Neural cell (in vitro differentiated cells): ENCODE measurements at regions not wholly inside any gene's neighbourhood (a gene's known extent, or its start where the extent isn't known, plus 50 kb on each side); places are given as distances from the start of the nearest gene placed in this dataset.

ENCODE experiments used
- H2AFZ ChIP-seq: fragments of 200-600, 300-800 bp; sonication (generic), shearing (Covaris generic); 2 replicates; pipeline ENCODE4 v1.6.0; 2014; ENCODE audit warnings: low read depth, mild to moderate bottlenecking, antibody characterized with exemption, low read length, moderate library complexity
- H3F3A ChIP-seq: fragments of 200-600 bp; shearing (Covaris generic); 2 replicates; pipeline ENCODE4 v1.6.1; 2016; ENCODE audit warnings: mild to moderate bottlenecking, moderate library complexity, mixed read lengths, antibody characterized with exemption, low read length; ENCODE audit not compliant: insufficient read depth, poor library complexity, severe bottlenecking
- H3K27ac ChIP-seq: fragments of 200-600, 300-800 bp; sonication (generic), shearing (Covaris generic); 2 replicates; pipeline ENCODE4 v1.5.1; 2014; ENCODE audit warnings: mild to moderate bottlenecking, low read length, moderate library complexity
- H3K27me3 ChIP-seq: fragments of 300-800, 200-600 bp; sonication (generic), shearing (Covaris generic); 2 replicates; pipeline ENCODE4 v1.6.0; 2014; ENCODE audit warnings: mild to moderate bottlenecking, low read depth, low read length, moderate library complexity; ENCODE audit not compliant: insufficient read depth
- H3K36me3 ChIP-seq: fragments of 300-800, 200-600 bp; sonication (generic), shearing (Covaris generic); 2 replicates; pipeline ENCODE4 v1.5.1; 2014; ENCODE audit warnings: mild to moderate bottlenecking, antibody characterized with exemption, low read length, moderate library complexity; ENCODE audit not compliant: insufficient read depth
- H3K4me2 ChIP-seq: fragments of 300-800, 200-600 bp; sonication (generic), shearing (Covaris generic); 2 replicates; pipeline ENCODE4 v1.6.0; 2014; ENCODE audit warnings: mild to moderate bottlenecking, low read length
- H3K4me3 ChIP-seq: fragments of 300-800, 200-600 bp; sonication (generic), shearing (Covaris generic); 2 replicates; pipeline ENCODE4 v1.5.1; 2014; ENCODE audit warnings: mild to moderate bottlenecking, low read length, moderate library complexity
- H3K79me2 ChIP-seq: fragments of 200-600 bp; shearing (Covaris generic); replicated peaks from 2 replicates; pipeline ENCODE4 v1.6.0; 2014; ENCODE audit warnings: mild to moderate bottlenecking, low read length, moderate library complexity; ENCODE audit not compliant: insufficient read depth
- H3K9ac ChIP-seq: fragments of 300-800, 200-600 bp; sonication (generic), shearing (Covaris generic); 2 replicates; pipeline ENCODE4 v1.6.1; 2016; ENCODE audit warnings: mild to moderate bottlenecking, low read length, mixed read lengths
- H3K9me2 ChIP-seq: fragments of 200-600 bp; shearing (Covaris generic); 2 replicates; pipeline ENCODE4 v1.6.1; 2016; ENCODE audit warnings: mild to moderate bottlenecking, low read length, mixed read lengths; ENCODE audit not compliant: insufficient read depth
- H3K9me3 ChIP-seq: fragments of 200-600, 300-800 bp; sonication (generic), shearing (Covaris generic); 2 replicates; pipeline ENCODE4 v1.6.1; 2016; ENCODE audit warnings: mild to moderate bottlenecking, mixed run types, low read length, moderate library complexity, mixed read lengths
- H4K20me1 ChIP-seq: fragments of 200-600 bp; shearing (Covaris generic); 2 replicates; pipeline ENCODE4 v1.6.1; 2016; ENCODE audit warnings: mild to moderate bottlenecking, mixed run types; ENCODE audit not compliant: insufficient read depth
- EP300 ChIP-seq: fragments of 450-650 bp; conservative IDR thresholded peaks from 2 replicates; pipeline ENCODE4 v1.6.1; 2014; ENCODE audit warnings: antibody characterized with exemption, mild to moderate bottlenecking, moderate library complexity; ENCODE audit not compliant: poor library complexity, severe bottlenecking
- EZH2 ChIP-seq: fragments of 200-600, 300-800 bp; shearing (Covaris generic), sonication (generic); IDR thresholded peaks from 2 replicates; pipeline ENCODE4 v1.6.1; 2014; ENCODE audit warnings: antibody characterized with exemption, low read length, borderline replicate concordance, mild to moderate bottlenecking; ENCODE audit not compliant: insufficient read depth, poor library complexity, severe bottlenecking
- MXI1 ChIP-seq: fragments of 450-650 bp; conservative IDR thresholded peaks from 2 replicates; pipeline ENCODE4 v1.6.1; 2014; ENCODE audit warnings: antibody characterized with exemption, mild to moderate bottlenecking; ENCODE audit not compliant: poor library complexity, severe bottlenecking
- POLR2AphosphoS5 ChIP-seq: IDR thresholded peaks from 2 replicates; pipeline ENCODE4 v1.6.1; 2012
- RAD21 ChIP-seq: fragments of 450-650 bp; conservative IDR thresholded peaks from 2 replicates; pipeline ENCODE4 v1.6.1; 2014; ENCODE audit warnings: antibody characterized with exemption, mild to moderate bottlenecking, moderate library complexity
- SMC3 ChIP-seq: fragments of 450-650 bp; conservative IDR thresholded peaks from 2 replicates; pipeline ENCODE4 v1.6.1; 2014; ENCODE audit warnings: antibody characterized with exemption, mild to moderate bottlenecking, moderate library complexity; ENCODE audit not compliant: poor library complexity
- TAF1 ChIP-seq: IDR thresholded peaks from 2 replicates; pipeline ENCODE4 v1.6.1; 2012; ENCODE audit warnings: low read depth
- TF ChIP-seq, protein P1 (sequence below): IDR thresholded peaks from 2 replicates; pipeline ENCODE4 v1.6.1; 2012; ENCODE audit warnings: borderline replicate concordance
- TF ChIP-seq, protein P2 (sequence below): fragments of 450-650 bp; IDR thresholded peaks from 2 replicates; pipeline ENCODE4 v1.5.1; 2014; ENCODE audit warnings: antibody characterized with exemption, mild to moderate bottlenecking, moderate library complexity; ENCODE audit not compliant: poor library complexity, severe bottlenecking

DNA sequence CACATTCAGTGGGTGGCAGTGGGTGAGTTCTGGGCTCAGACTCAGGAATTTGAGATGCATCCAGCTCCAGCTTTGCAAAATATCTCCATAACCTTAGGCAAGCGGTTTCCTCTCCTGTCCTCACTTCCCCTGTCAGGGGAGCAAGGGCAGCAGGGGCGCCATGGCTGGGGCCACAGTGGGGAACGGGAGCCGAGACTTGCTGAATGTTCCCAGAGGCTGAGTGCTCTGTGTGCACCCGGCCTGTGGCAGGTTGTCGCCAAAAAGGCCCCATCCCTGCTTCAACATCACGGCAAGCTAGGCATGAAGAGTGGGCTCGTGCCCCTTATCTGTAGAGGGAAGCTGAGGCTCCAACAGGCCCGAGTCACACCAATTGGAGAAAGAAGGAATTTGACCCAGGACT lies 268.8 kb downstream of the NSG2 start:
- no peaks in the 10 kb centered on the region for H3K36me3 ChIP-seq

DNA sequence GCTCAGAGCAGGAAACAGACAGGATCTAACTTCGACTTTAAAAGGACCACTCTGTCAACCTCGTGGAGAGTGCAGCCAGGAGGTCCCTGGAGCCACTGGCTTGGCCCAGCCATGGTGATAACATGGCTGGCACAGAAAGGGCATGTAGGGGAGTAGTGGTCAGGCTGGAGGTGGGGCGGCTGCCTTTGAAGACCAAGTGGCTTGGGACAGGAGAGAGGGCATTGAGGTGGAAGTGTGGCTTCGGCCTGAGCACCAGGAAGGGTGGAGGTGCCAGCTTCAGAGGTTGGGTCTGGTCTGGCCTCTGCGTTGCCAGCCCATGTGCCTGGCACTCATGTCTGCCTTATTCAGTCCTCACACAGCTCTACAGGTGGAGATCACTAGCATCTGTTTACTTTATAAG lies 270.0 kb downstream of the NSG2 start:
- TF ChIP-seq MXI1 (no peak), TAF1 (no peak), EZH2 (no peak), RAD21 (no peak), SMC3 (no peak), EP300 (no peak), POLR2AphosphoS5 (no peak)
- TF ChIP-seq, protein P1, sequence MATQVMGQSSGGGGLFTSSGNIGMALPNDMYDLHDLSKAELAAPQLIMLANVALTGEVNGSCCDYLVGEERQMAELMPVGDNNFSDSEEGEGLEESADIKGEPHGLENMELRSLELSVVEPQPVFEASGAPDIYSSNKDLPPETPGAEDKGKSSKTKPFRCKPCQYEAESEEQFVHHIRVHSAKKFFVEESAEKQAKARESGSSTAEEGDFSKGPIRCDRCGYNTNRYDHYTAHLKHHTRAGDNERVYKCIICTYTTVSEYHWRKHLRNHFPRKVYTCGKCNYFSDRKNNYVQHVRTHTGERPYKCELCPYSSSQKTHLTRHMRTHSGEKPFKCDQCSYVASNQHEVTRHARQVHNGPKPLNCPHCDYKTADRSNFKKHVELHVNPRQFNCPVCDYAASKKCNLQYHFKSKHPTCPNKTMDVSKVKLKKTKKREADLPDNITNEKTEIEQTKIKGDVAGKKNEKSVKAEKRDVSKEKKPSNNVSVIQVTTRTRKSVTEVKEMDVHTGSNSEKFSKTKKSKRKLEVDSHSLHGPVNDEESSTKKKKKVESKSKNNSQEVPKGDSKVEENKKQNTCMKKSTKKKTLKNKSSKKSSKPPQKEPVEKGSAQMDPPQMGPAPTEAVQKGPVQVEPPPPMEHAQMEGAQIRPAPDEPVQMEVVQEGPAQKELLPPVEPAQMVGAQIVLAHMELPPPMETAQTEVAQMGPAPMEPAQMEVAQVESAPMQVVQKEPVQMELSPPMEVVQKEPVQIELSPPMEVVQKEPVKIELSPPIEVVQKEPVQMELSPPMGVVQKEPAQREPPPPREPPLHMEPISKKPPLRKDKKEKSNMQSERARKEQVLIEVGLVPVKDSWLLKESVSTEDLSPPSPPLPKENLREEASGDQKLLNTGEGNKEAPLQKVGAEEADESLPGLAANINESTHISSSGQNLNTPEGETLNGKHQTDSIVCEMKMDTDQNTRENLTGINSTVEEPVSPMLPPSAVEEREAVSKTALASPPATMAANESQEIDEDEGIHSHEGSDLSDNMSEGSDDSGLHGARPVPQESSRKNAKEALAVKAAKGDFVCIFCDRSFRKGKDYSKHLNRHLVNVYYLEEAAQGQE: no peak
- TF ChIP-seq, protein P2, sequence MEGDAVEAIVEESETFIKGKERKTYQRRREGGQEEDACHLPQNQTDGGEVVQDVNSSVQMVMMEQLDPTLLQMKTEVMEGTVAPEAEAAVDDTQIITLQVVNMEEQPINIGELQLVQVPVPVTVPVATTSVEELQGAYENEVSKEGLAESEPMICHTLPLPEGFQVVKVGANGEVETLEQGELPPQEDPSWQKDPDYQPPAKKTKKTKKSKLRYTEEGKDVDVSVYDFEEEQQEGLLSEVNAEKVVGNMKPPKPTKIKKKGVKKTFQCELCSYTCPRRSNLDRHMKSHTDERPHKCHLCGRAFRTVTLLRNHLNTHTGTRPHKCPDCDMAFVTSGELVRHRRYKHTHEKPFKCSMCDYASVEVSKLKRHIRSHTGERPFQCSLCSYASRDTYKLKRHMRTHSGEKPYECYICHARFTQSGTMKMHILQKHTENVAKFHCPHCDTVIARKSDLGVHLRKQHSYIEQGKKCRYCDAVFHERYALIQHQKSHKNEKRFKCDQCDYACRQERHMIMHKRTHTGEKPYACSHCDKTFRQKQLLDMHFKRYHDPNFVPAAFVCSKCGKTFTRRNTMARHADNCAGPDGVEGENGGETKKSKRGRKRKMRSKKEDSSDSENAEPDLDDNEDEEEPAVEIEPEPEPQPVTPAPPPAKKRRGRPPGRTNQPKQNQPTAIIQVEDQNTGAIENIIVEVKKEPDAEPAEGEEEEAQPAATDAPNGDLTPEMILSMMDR: no peak
- H3K9ac ChIP-seq: no peak overlapping the region
- no peaks in the 10 kb centered on the region for H3K79me2 ChIP-seq
- H3K36me3 ChIP-seq: no peaks in the 10 kb centered on the region
- no peak overlapping the region for H3K27ac ChIP-seq
- no peaks in the 10 kb centered on the region for H3K27me3 ChIP-seq
- no peak overlapping the region for H2AFZ ChIP-seq
- no peaks in the 10 kb centered on the region for H3K9me3 ChIP-seq
- H4K20me1 ChIP-seq: no peaks in the 10 kb centered on the region
- no peak overlapping the region for H3K4me2 ChIP-seq
- no peak overlapping the region for H3K4me3 ChIP-seq
- H3F3A ChIP-seq: no peaks in the 10 kb centered on the region
- H3K9me2 ChIP-seq: no peaks in the 10 kb centered on the region

More for the DNA sequence above, 268.8 kb downstream of the NSG2 start:
- Histone ChIP-seq H3K4me2 (no peak overlapping the region), H3K9ac (no peak overlapping the region), H2AFZ (no peak overlapping the region), H3K4me3 (no peak overlapping the region), H3K9me2 (no peaks in the 10 kb centered on the region), H3K9me3 (no peaks in the 10 kb centered on the region), H3K79me2 (no peaks in the 10 kb centered on the region), H3K27me3 (no peaks in the 10 kb centered on the region), H3F3A (no peaks in the 10 kb centered on the region), H3K27ac (no peak overlapping the region), H4K20me1 (no peaks in the 10 kb centered on the region)
- no peak for TF ChIP-seq EP300
- no peak for TF ChIP-seq MXI1

DNA sequence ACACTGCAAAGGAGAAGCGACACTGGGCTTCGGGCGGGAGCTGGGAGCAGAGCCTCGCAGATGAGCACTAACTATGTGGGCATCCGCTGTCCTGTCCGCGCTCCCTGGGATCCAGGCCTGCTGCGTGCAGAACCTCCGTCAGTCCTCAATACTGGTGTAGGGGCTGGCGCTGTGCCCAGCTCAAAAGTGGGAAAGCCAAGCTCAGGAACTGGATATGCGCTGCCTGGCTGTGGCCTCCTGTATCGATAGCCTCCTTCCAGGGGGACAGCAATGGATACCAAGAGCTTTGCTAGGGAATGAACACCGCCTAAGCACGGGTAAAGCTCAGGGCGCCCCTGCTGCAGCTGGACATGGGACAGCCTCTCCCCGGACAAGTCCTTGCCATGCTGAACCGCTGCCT lies 270.4 kb downstream of the NSG2 start:
- H4K20me1 ChIP-seq: no peaks in the 10 kb centered on the region

More for the DNA sequence above, 270.4 kb downstream of the NSG2 start:
- H2AFZ ChIP-seq: no peak overlapping the region
- no peaks in the 10 kb centered on the region for H3K27me3 ChIP-seq
- H3K9me2 ChIP-seq: no peaks in the 10 kb centered on the region
- H3K4me3 ChIP-seq: no peak overlapping the region
- H3K9ac ChIP-seq: no peak overlapping the region
- no peak for TF ChIP-seq MXI1
- no peak for TF ChIP-seq SMC3
- TF ChIP-seq EZH2: no peak
- no peak for TF ChIP-seq EP300
- no peak for TF ChIP-seq TAF1
- no peak for TF ChIP-seq RAD21
- TF ChIP-seq, protein P1: no peak
- no peak for TF ChIP-seq POLR2AphosphoS5
- TF ChIP-seq, protein P2: no peak
- no peaks in the 10 kb centered on the region for H3F3A ChIP-seq
- H3K9me3 ChIP-seq: no peaks in the 10 kb centered on the region
- H3K36me3 ChIP-seq: no peaks in the 10 kb centered on the region
- no peak overlapping the region for H3K4me2 ChIP-seq
- no peaks in the 10 kb centered on the region for H3K79me2 ChIP-seq
- no peak overlapping the region for H3K27ac ChIP-seq
